Kidney tubule cell (primary cell): ENCODE measurements at regions not wholly inside any gene's neighbourhood (a gene's known extent, or its start where the extent isn't known, plus 50 kb on each side); places are given as distances from the start of the nearest gene placed in this dataset.
A peak's percentile ranks its signal among the peaks of the same experiment; 100 is the strongest.

Experiments
- DNase-seq: peaks from one replicate; pipeline ENCODE4 v3.0.0-alpha.2; 2018; ENCODE audit warnings: low spot score

DNA sequence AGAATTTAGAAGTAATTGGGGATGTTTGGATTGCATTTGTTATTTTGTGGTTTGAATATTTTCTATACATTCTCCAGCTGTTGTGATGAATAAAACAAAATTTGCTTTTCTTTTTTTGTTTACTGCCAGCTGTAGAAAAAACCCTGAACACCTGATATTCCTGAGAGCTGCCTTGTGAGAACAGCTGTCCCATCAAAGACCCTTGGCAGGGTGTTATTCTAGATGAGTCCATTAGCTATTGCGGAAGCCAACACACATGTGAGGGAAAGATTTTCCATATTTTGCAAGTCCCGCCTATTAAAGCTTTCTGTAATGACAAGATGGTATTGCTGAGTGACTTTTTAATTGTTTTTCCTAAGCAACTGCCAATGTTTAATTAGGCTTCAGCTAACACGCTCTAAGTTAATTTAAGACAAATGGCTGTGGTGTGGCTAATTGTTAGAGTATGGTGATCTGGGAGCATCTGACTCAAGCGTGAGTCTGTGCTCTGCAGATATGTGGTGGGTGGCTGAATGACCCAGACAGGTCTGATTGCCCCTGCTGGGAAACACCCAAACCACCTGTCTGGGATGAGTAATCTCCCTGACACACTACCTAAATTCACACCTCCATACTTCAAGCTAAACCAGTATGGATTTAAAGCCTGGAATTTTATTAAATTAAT lies 86.5 kb upstream of the PRLR start:
- DNase-seq, result peak; percentile 85

DNA sequence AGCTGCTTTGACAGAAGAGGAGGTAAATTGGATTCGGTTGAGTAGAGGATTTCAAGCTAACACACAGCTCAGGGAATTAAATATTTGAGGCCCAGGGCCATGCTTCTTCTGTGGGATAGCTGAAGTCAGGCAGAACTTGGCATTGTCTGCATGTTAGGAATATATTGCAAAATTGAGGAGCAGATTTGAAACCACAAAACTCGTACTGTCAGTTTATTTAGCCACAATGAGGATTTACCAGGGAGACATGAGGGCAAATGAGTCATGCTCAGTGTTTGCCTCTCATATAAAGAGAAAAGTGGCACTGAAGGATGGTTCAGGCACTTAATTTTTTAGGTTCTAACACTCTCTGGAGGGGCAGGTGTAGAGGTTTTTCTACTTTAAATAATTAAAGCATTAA lies 83.0 kb upstream of the PRLR start:
- DNase-seq, result peak; percentile 82

DNA sequence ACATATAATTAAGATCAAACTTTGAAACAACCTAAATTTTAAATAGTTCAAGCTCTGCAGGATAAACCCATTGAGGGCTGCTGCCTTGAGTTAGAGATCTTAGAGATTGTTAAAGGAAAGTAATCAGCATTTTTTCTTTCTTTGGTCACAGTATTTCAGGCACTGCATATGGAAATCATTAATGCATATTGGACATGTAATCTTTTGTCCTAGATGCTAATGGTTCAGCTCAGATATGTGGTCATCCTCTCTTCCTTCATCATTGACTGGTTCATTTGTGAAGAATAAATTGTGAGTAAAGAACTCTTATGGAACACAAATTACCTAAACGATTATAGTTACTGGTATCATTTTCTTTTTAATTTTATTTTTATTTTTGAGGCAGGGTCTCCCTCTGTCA lies 82.0 kb upstream of the PRLR start:
- no peak for DNase-seq

DNA sequence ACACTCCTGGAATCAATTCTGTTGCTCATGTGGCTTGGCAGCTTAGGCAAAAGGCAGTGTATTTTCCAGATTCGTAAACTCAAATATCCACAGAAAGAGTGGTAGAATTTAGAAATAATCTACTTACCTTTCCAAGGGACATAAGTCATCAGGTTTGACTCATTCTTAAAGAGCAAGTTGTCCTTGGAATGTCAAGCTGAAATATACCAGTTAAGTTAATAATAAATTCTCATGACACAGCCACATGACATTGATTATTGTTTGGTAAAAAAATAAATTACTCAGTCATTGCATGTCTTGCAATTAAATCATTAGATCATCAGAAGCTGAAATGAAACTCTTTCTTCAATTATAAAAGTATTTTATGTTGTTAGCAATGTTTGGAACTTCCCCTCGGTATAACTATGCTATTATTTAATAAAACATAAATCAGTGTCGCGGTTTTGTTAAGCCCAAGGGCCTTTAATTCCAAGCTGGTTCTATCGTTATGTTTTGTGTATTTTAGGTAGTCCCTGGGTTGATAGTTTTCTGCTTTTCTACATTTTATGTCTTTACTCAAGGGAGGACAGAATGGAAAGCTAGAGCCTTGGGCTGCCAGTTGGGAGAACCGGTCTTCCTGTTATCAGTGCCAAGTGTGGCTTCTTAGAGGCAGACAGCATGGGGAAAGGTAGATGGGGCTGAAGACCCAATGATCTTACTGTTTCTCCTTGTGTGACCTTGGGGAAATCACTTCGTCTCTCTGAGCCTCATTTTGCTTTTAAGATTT lies 79.3 kb upstream of the PRLR start:
- DNase-seq, result peak; percentile 68

DNA sequence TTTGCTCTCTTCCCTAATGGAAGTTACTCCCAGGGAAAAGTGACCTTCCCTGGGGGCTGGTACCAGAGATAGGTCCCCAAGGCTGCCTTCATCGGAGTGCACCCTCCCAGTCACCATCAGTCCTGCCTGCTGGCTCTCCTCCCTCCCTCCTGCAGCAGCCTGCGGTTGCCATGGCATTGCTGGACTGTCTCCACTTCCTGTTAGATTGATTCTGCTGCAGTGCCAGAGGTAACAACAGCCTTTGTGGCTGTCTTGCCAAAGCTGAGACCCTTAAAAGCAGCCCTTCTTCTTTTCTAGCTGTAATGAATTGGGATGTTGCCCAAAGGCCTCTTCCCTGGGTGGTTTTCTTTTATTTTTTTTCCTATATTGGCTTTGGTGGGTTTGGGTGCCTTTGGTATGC lies 78.1 kb upstream of the PRLR start:
- DNase-seq, result peak; percentile 32

DNA sequence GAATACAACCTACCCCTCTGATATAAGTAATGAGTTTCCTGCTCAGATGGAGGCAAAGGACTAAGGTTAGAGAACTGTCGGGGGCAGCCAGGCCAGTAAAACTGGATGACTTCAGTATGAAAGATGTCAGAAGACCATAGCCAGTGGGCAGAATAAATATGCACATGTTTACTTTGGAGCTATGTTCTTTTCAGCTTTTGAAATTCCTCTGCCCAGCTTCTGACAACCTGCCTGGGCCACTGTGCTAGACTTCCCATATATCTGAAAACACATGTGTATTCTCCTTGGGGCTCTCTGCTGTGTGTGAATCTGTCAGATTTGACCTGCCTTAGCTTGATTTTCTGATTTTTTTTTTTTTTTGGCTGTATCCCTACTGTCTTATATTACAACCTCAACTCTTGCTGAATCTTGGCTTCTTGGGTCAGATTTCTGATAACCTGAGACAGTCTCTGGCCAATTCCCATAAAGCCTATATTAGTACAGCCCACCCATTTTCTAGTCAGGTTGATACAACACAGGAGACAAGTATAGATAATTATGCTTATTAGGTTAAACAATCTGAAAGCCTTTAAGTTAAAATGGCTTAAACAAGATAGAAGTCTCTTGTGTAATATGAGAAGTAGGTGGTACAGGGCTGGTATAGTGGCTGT lies 76.6 kb upstream of the PRLR start:
- DNase-seq, result no peak

DNA sequence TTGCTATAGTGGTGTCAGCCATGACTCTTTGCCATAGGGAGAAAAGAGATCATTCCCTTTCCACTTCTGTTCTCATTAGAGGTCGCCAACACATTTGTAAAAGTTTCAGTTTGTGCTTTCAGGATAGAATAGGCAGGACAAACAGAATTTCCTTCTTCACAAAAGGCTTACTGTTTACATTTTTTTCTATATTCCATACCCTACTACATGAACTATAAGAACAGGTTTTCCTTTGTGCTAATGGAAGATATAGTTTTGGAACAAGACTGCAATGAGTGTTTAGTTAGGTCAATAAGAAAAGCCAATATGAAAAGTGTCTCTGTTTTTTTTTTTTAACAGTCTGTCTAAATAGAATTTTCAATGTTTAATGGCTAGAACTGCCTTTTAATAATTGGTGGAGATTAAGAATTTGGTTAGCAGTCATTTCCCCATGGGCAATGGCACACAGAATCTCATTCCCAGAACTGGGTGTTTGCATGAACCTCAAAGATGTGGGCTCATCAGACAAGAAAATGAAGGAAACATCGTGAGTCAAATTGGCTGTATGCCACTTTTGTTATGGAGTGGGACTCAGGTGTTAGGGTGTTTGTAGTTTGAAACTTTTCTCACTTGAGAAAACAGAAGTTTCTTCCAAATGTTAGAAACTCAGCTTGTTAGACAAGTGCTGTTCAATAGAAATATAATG lies 75.2 kb upstream of the PRLR start:
- DNase-seq, result no peak

DNA sequence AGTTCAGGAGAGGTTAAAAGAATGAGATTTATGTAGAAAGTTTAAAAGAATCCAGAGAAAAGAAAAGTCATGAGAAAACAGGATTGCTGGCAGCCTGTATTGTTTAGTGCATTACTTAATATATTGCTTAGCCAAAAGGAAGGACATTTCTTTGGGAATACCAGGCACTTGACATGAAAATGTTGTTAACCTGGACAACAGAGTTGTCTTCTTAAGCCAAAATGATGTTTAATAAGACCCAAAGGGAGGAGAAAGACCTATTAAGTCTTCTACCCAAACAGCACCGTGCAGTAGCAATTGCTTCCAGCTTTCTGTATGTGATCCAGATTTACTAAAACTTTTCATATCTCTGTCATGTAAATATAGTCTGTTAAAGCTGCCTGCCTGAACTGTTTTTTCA lies 74.0 kb upstream of the PRLR start:
- no peak for DNase-seq

DNA sequence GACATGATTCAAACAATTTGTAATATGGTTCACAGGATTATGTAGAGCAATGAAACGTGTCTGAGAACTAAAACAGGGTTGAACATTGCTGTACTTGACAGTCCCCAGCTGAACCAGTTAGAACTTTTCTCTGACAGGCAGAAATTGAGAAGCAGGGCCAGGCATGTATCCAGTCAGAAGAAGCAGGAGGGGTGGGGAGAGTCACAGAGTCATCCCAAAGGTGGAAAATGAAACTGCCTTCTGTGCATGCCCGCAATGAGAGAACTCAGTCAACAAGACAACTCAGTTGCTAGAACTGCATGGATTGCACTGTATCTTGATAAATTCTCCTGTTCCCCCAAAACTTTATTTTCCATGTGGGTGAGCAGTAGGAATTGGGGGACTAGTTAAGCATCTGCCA lies 72.9 kb upstream of the PRLR start:
- peak; percentile 26 for DNase-seq

DNA sequence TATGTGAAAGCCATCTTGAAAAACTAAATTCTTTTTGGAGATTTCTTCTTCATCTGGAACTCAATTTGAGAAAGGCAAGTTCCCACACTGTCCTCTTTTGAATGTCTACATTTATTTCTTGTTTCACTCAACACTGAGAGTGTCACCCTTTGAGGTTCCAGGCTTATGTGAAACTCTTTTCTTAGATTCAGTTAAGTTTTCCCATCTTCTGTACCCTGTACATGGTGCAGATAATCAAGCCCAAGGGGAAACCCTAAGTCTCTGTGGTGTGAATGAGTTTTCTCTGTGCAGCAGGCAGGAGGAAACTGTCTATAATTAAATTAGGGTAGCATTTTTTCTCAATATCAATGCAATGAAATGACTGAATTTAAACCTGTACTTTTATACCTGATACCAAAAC lies 72.3 kb upstream of the PRLR start:
- DNase-seq, result no peak

DNA sequence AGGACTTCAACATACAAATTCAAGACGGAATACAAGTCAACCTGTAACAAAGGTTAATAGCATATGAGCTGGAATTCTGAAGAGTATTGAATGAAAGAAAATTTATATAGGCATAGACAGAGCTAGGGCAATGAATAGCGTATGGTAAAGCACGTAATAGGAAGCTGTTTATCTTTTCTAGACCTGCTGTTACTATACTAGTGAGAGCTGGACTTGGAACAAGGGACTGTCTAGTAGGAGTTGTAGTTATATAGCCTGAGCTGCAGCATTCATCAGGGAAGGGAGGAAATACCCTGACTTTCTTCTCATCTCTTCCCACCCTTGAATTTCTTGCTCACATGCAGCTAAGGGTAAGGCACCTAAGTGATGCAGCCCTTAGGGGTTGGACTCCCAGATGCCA lies 67.5 kb upstream of the PRLR start:
- DNase-seq, result no peak

DNA sequence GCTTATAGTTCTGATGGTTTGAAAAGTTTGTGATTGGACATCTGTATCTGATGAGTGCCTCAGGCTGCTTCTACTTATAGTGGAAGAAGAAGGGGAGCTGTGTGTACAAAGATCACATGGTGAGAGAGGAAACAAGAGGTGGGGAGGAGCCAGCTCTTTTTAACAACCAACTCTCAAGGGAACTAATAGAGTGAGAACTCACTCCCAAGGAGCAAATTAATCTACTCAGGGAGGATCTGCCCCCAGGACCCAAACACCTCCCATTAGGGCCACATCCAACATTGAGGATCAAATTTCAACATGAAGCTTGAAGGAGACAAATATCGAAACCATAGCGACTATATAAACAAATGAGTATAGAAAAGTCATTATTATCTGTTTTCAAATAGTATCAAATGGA lies 64.7 kb upstream of the PRLR start:
- no peak for DNase-seq

DNA sequence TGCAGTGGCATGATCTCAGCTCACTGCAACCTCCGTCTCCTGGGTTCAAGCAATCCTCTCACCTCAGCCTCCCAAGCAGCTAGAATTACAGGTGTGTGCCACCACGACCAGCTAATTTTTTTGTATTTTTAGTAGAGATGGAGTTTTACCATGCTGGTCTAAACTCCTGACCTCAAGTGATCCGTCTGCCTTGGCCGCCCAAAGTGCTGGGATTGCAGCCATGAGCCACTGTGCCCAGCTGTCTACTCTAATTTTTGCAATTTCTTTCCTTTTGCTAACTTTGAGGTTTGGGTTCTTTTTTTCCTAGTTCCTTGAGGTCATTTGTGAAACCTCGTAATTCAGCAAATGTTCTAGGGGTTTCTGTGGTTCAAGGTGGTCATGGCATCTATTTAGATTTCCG lies 63.7 kb upstream of the PRLR start:
- no peak for DNase-seq

DNA sequence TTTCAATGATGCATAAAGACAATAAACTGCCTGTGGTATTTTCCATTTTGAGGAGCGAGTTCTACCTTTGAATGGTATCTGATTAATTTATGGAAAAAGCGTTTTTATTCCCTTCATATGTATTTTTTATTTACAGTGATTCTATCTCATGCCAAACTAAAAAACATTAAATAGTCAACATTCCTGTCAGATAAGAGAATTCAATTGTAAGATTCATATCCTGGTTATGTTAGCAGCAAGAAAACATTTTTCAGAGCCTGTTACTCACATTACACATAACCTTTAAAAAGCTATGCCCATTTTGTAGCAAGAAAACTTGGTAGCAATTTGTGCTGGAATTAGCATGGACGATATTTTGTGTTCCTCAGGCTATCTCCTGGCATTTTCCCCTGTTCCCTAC lies 55.1 kb upstream of the PRLR start:
- DNase-seq, result no peak

DNA sequence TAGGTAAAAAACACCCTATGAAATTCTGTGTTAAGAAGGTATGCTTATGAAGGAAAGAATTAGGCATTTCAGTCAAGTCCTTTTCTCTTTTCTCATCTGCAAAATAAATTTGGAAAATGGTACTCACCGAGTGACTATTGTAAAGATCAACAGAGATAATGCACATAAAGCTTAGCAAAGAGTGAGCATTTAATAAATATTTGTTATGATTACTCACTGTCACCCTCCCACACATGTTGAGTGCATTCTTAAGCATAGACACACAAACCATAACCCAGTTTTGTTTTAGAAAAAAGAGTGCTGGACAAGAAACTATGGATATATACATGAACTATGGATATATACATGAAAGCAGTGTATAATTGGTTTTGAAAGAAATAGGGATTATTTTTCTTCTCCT lies 54.7 kb upstream of the PRLR start:
- no peak for DNase-seq

DNA sequence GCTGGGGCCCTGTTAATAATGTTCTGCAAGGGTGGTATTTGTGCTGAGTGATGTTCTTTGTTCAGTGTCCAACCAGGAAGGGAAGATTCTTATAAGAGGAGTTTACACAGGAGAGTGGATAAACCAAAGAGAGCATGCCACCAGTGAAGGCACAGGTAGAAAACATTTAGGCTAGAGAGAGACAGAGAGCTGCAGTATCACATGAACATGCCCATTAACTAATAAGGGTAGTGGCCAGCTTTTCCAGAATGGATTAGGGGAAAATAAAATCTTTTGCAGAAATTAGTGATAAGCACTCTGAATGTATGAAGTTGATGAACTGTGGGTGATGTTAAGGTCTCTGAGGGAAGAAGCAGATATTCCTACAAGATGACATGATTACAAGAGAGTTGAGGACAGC lies 54.1 kb upstream of the PRLR start:
- DNase-seq, result no peak

DNA sequence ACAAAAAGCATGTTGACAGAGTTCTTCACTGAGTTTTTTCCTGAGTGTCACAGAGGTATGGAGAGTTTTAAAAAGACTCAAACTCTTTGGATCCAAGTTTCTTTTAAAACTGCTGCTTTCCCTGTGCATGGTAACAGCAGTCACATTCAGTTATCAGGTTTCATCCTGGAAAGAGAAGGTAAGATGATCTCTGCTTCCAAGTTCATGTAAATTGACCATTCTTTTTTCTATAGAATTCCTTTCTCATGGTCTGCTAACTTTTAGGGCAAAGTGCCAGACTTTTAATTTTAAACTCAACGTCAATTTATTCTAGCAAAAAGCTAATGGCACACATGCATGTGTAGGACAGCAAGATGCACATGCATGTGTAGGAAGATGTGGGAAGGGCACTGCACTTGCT lies 52.5 kb upstream of the PRLR start:
- DNase-seq, result no peak

DNA sequence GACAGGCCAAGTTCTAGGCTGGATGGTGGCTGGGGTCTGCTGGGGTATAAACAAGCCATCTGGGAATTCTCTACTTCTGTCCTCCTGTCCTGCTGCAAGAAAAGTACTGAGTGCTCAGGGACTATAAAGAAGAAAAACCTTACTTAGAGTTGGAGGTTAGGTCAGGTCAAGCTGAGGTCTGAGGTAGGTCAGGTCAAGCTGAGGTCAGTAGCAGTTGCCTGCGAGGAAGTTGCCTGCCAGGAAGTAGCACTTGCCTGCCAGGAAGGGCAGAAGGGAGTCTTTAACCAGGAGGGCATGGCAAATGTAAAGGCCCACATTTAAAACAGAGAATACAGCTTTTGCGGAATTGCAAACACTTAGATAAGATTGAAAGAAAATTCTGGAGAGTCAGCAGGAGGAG lies 51.3 kb upstream of the PRLR start:
- DNase-seq, result no peak
